HEK293 (cell line): ENCODE measurements at regions not wholly inside any gene's neighbourhood (a gene's known extent, or its start where the extent isn't known, plus 50 kb on each side); places are given as distances from the start of the nearest gene placed in this dataset.

Experiments
- CTCF ChIA-PET: fragments of 350-600 bp; formaldehyde crosslinking; extraction: SDS; loops from one replicate; lab custom pipeline; 2021; ENCODE audit warnings: antibody characterized with exemption; lab: Yijun Ruan, JAX
- POLR2A ChIA-PET: fragments of 300-600 bp; formaldehyde crosslinking; extraction: SDS; loops from one replicate; lab custom pipeline; 2020; ENCODE audit warnings: antibody characterized with exemption, inconsistent platforms; lab: Yijun Ruan, JAX
- H3K27ac ChIP-seq: fragments of 200-500 bp; sonication (Bioruptor generic); 2 replicates; pipeline ENCODE4 v1.5.1; 2014; ENCODE audit warnings: low read depth, low read length, control low read depth, inconsistent platforms; ENCODE audit errors: extremely low read depth
- H3K36me3 ChIP-seq, 2 experiments: fragments of 200-500 bp in 1 of 2; sonication (Bioruptor generic) in 1 of 2; 1 replicate in 1 of 2; 2 replicates in 1 of 2; pipeline ENCODE4 v1.5.1; 2014 to 2017; ENCODE audit warnings: inconsistent platforms in 2 of 2, low read length in 2 of 2; ENCODE audit not compliant: control insufficient read depth in 2 of 2, insufficient read depth in 1 of 2
- H3K4me1 ChIP-seq: fragments of 200-500 bp; sonication (Bioruptor generic); 2 replicates; pipeline ENCODE4 v1.5.1; 2014; ENCODE audit warnings: mild to moderate bottlenecking, low read length, inconsistent platforms; ENCODE audit not compliant: control insufficient read depth, insufficient read depth
- H3K4me3 ChIP-seq: 2 replicates; pipeline ENCODE4 v1.5.1; 2011; ENCODE audit warnings: low read depth, mild to moderate bottlenecking, control low read depth, low read length, moderate library complexity
- H3K9me3 ChIP-seq: fragments of 200-500 bp; sonication (Bioruptor generic); 2 replicates; pipeline ENCODE4 v1.5.1; 2014; ENCODE audit warnings: low read depth, low read length, inconsistent platforms; ENCODE audit not compliant: control insufficient read depth, insufficient read depth
- GLI2 ChIP-seq: fragments of 450-650 bp; formaldehyde crosslinking; IDR thresholded peaks from 2 replicates; pipeline ENCODE4; 2017; ENCODE audit warnings: missing biosample characterization, missing genetic modification characterization, low read depth, borderline replicate concordance
- GLIS1 ChIP-seq: fragments of 450-650 bp; formaldehyde crosslinking; IDR thresholded peaks from 2 replicates; pipeline ENCODE4 v1.5.1; 2016; ENCODE audit warnings: missing biosample characterization, missing genetic modification characterization
- KLF7 ChIP-seq: fragments of 450-650 bp; formaldehyde crosslinking; IDR thresholded peaks from 2 replicates; pipeline ENCODE4 v1.5.1; 2016; ENCODE audit warnings: missing biosample characterization, missing genetic modification characterization, borderline replicate concordance
- OVOL3 ChIP-seq: fragments of 450-650 bp; formaldehyde crosslinking; IDR thresholded peaks from 2 replicates; pipeline ENCODE4 v1.5.1; 2016; ENCODE audit warnings: missing biosample characterization, missing genetic modification characterization
- SALL2 ChIP-seq: fragments of 450-650 bp; formaldehyde crosslinking; IDR thresholded peaks from 2 replicates; pipeline ENCODE4 v1.5.0; 2017; ENCODE audit warnings: missing biosample characterization, mild to moderate bottlenecking, missing genetic modification characterization, borderline replicate concordance
- SP7 ChIP-seq: fragments of 450-650 bp; formaldehyde crosslinking; IDR thresholded peaks from 2 replicates; pipeline ENCODE4 v1.5.1; 2016; ENCODE audit warnings: missing biosample characterization, missing genetic modification characterization
- TCF7L2 ChIP-seq: IDR thresholded peaks from 2 replicates; pipeline ENCODE4 v1.6.1; 2011; ENCODE audit warnings: low read depth, mild to moderate bottlenecking, inconsistent platforms, low read length, moderate library complexity, borderline replicate concordance
- ZBTB17 ChIP-seq: fragments of 450-650 bp; formaldehyde crosslinking; IDR thresholded peaks from 2 replicates; pipeline ENCODE4 v1.5.1; 2016; ENCODE audit warnings: missing biosample characterization, missing genetic modification characterization
- ZBTB26 ChIP-seq: fragments of 450-650 bp; formaldehyde crosslinking; optimal IDR thresholded peaks from 2 replicates; pipeline ENCODE3; 2016; ENCODE audit warnings: missing biosample characterization, mild to moderate bottlenecking, missing genetic modification characterization
- ZEB2 ChIP-seq: fragments of 450-650 bp; formaldehyde crosslinking; IDR thresholded peaks from 2 replicates; pipeline ENCODE4 v1.5.1; 2016; ENCODE audit warnings: missing biosample characterization, missing genetic modification characterization
- ZFP3 ChIP-seq: fragments of 450-650 bp; formaldehyde crosslinking; IDR thresholded peaks from 2 replicates; pipeline ENCODE4 v1.5.1; 2016; ENCODE audit warnings: low read depth, missing biosample characterization, missing genetic modification characterization
- ZFP69B ChIP-seq: fragments of 450-650 bp; formaldehyde crosslinking; IDR thresholded peaks from 2 replicates; pipeline ENCODE4 v1.5.1; 2016; ENCODE audit warnings: missing biosample characterization, missing genetic modification characterization
- ZNF138 ChIP-seq: fragments of 450-650 bp; formaldehyde crosslinking; IDR thresholded peaks from 2 replicates; pipeline ENCODE4 v1.5.1; 2016; ENCODE audit warnings: missing biosample characterization, missing genetic modification characterization, borderline replicate concordance
- ZNF184 ChIP-seq: fragments of 450-650 bp; IDR thresholded peaks from 2 replicates; pipeline ENCODE4 v1.5.1; 2018; ENCODE audit warnings: missing biosample characterization, mild to moderate bottlenecking, missing genetic modification characterization
- ZNF24 ChIP-seq: fragments of 450-650 bp; formaldehyde crosslinking; IDR thresholded peaks from 2 replicates; pipeline ENCODE4 v1.5.1; 2016; ENCODE audit warnings: missing biosample characterization, missing genetic modification characterization
- ZNF26 ChIP-seq: fragments of 450-650 bp; formaldehyde crosslinking; IDR thresholded peaks from 2 replicates; pipeline ENCODE4 v1.5.1; 2016; ENCODE audit warnings: missing biosample characterization, missing genetic modification characterization
- ZNF292 ChIP-seq: fragments of 450-650 bp; formaldehyde crosslinking; IDR thresholded peaks from 2 replicates; pipeline ENCODE4 v1.5.1; 2016; ENCODE audit warnings: low read depth, missing biosample characterization, missing genetic modification characterization, borderline replicate concordance
- ZNF529 ChIP-seq: fragments of 450-650 bp; formaldehyde crosslinking; IDR thresholded peaks from 2 replicates; pipeline ENCODE4 v1.5.1; 2017; ENCODE audit warnings: missing genetic modification characterization, missing biosample characterization; ENCODE audit not compliant: insufficient replicate concordance
- ZNF548 ChIP-seq: fragments of 450-650 bp; formaldehyde crosslinking; IDR thresholded peaks from 2 replicates; pipeline ENCODE4 v1.5.1; 2016; ENCODE audit warnings: missing biosample characterization, missing genetic modification characterization
- ZNF549 ChIP-seq: fragments of 450-650 bp; IDR thresholded peaks from 2 replicates; pipeline ENCODE4 v1.5.1; 2018; ENCODE audit warnings: missing biosample characterization, missing genetic modification characterization, mild to moderate bottlenecking, inconsistent platforms, moderate library complexity
- ZNF561 ChIP-seq: fragments of 450-650 bp; IDR thresholded peaks from 2 replicates; pipeline ENCODE4 v1.5.1; 2018; ENCODE audit warnings: missing biosample characterization, missing genetic modification characterization, borderline replicate concordance
- ZNF585B ChIP-seq: fragments of 450-650 bp; formaldehyde crosslinking; IDR thresholded peaks from 2 replicates; pipeline ENCODE4 v1.5.1; 2016; ENCODE audit warnings: missing biosample characterization, missing genetic modification characterization
- ZNF645 ChIP-seq: fragments of 450-650 bp; formaldehyde crosslinking; IDR thresholded peaks from 2 replicates; pipeline ENCODE4; 2016; ENCODE audit warnings: missing biosample characterization, missing genetic modification characterization
- ZNF664 ChIP-seq: fragments of 450-650 bp; formaldehyde crosslinking; IDR thresholded peaks from 2 replicates; pipeline ENCODE4 v1.5.1; 2016; ENCODE audit warnings: missing biosample characterization, missing genetic modification characterization
- ZNF692 ChIP-seq: fragments of 450-650 bp; formaldehyde crosslinking; IDR thresholded peaks from 2 replicates; pipeline ENCODE4 v1.5.1; 2016; ENCODE audit warnings: missing biosample characterization, missing genetic modification characterization
- ZNF76 ChIP-seq: fragments of 450-650 bp; formaldehyde crosslinking; IDR thresholded peaks from 2 replicates; pipeline ENCODE4; 2016; ENCODE audit warnings: low read depth, missing biosample characterization, missing genetic modification characterization, borderline replicate concordance
- ZNF792 ChIP-seq: fragments of 450-650 bp; formaldehyde crosslinking; IDR thresholded peaks from 2 replicates; pipeline ENCODE4 v1.5.1; 2016; ENCODE audit warnings: missing biosample characterization, missing genetic modification characterization

GRCh38 chr14:105817971-105818711 lies 291.8 kb downstream of the TMEM121 start:
- no peaks in the 10 kb centered on the region for H3K4me1 ChIP-seq
- TF ChIP-seq ZNF561 (tag by site-specific recombination) (no peak), ZNF792 (no peak), OVOL3 (tag by site-specific recombination) (no peak), ZNF585B (no peak), ZNF692 (no peak), ZFP69B (tag by site-specific recombination) (no peak), ZBTB17 (tag by site-specific recombination) (no peak)
- CTCF ChIA-PET, result no interaction called here
- H3K36me3 ChIP-seq, result no peaks in the 10 kb centered on the region
- no peaks in the 10 kb centered on the region for H3K9me3 ChIP-seq
- POLR2A ChIA-PET, result no interaction called here
- no peak overlapping the region for H3K4me3 ChIP-seq
- H3K27ac ChIP-seq, result no peak overlapping the region

- Histone ChIP-seq H3K36me3 (no peaks in the 10 kb centered on the region), H3K4me3 (no peak overlapping the region), H3K9me3 (no peaks in the 10 kb centered on the region)
- TF ChIP-seq ZFP3 (no peak), ZFP69B (tag by site-specific recombination) (no peak), ZNF664 (tag by site-specific recombination) (no peak), ZNF76 (tag by site-specific recombination) (no peak), ZEB2 (no peak), ZNF645 (no peak), ZNF26 (no peak)
- TF ChIP-seq, all 188 proteins: peak for 0
- CTCF ChIA-PET, result no interaction called here
- Histone ChIP-seq H3K4me1 (no peaks in the 10 kb centered on the region), H3K27ac (no peak overlapping the region)
- POLR2A ChIA-PET, result no interaction called here
Measured at GRCh38 chr14:105818712-105819005, 292.3 kb downstream of the TMEM121 start.

GRCh38 chr14:105830171-105830570 lies 303.8 kb downstream of the TMEM121 start:
- ChIA-PET POLR2A (no interaction called here), CTCF (interaction anchor here (1.0 kb wide), 1 partner anchor 116 kb away, joined by 3 read pairs; no protein-coding TSS in a partner anchor)
- Histone ChIP-seq H3K4me3 (no peak overlapping the region), H3K36me3 (no peaks in the 10 kb centered on the region), H3K4me1 (no peaks in the 10 kb centered on the region), H3K27ac (no peak overlapping the region), H3K9me3 (no peaks in the 10 kb centered on the region)
- TF ChIP-seq ZNF549 (tag by site-specific recombination) (no peak), GLIS1 (tag by site-specific recombination) (no peak), ZNF24 (tag by site-specific recombination) (no peak), ZFP69B (tag by site-specific recombination) (no peak), ZNF548 (tag by site-specific recombination) (no peak), ZNF138 (tag by site-specific recombination) (no peak), ZNF529 (tag by site-specific recombination) (no peak), TCF7L2 (no peak), ZNF184 (tag by site-specific recombination) (no peak), ZBTB26 (tag by site-specific recombination) (no peak), SALL2 (tag by site-specific recombination) (no peak), ZNF664 (tag by site-specific recombination) (no peak), KLF7 (tag by site-specific recombination) (no peak), ZNF292 (tag by site-specific recombination) (no peak), GLI2 (tag by site-specific recombination) (no peak), SP7 (tag by site-specific recombination) (no peak)
